ENCODE measurements at regions not wholly inside any gene's neighbourhood (a gene's known extent, or its start where the extent isn't known, plus 50 kb on each side); places are given as distances from the start of the nearest gene placed in this dataset.
"Not testable (repeated sequence)": the region's sequence is repeated elsewhere in the genome, so short reads cannot be mapped to it uniquely, and the experiment has no call there.

- Mint-ChIP-seq H3K27ac (no peak overlapping the region), H3K27me3 (ENCODE audit: low read depth, poor library complexity) (no peaks in the 10 kb centered on the region), H3K4me1 (no peaks in the 10 kb centered on the region), H3K4me3 (no peak overlapping the region), H3K36me3 (ENCODE audit: low read depth) (no peaks in the 10 kb centered on the region), H3K9me3 (no peaks in the 10 kb centered on the region)
- no peak for DNase-seq
- no peak for TF ChIP-seq CTCF (IDR thresholded peaks at IDR 0.05)
Observed at GRCh38 chrY:12483394-12483793, 217.6 kb upstream of the USP9Y start.

- no peaks in the 10 kb centered on the region for H3K27me3 Mint-ChIP-seq (ENCODE audit: low read depth, poor library complexity)
- H3K9me3 Mint-ChIP-seq = no peaks in the 10 kb centered on the region
- no peak overlapping the region for H3K27ac Mint-ChIP-seq
- no peak for DNase-seq
- H3K4me3 Mint-ChIP-seq = no peak overlapping the region
- H3K36me3 Mint-ChIP-seq (ENCODE audit: low read depth) = no peaks in the 10 kb centered on the region
- no peak for TF ChIP-seq CTCF (IDR thresholded peaks at IDR 0.05)
- H3K4me1 Mint-ChIP-seq = no peaks in the 10 kb centered on the region
Observed at GRCh38 chrY:12490558-12491209, 210.3 kb upstream of the USP9Y start.

- H3K27ac Mint-ChIP-seq = no peak overlapping the region
- H3K4me3 Mint-ChIP-seq = no peak overlapping the region
- TF ChIP-seq CTCF (IDR thresholded peaks at IDR 0.05) = no peak
- no peaks in the 10 kb centered on the region for H3K9me3 Mint-ChIP-seq
- no peaks in the 10 kb centered on the region for H3K36me3 Mint-ChIP-seq (ENCODE audit: low read depth)
- H3K27me3 Mint-ChIP-seq (ENCODE audit: low read depth, poor library complexity) = no peaks in the 10 kb centered on the region
- DNase-seq = no peak
- H3K4me1 Mint-ChIP-seq = no peaks in the 10 kb centered on the region
Observed at GRCh38 chrY:12492218-12492617, 208.8 kb upstream of the USP9Y start.

- no peak for TF ChIP-seq CTCF (IDR thresholded peaks at IDR 0.05)
- no peaks in the 10 kb centered on the region for H3K9me3 Mint-ChIP-seq
- H3K27me3 Mint-ChIP-seq (ENCODE audit: low read depth, poor library complexity) = no peaks in the 10 kb centered on the region
- no peak overlapping the region for H3K4me3 Mint-ChIP-seq
- no peak overlapping the region for H3K27ac Mint-ChIP-seq
- DNase-seq = no peak
- H3K36me3 Mint-ChIP-seq (ENCODE audit: low read depth) = no peaks in the 10 kb centered on the region
- H3K4me1 Mint-ChIP-seq = no peaks in the 10 kb centered on the region
Observed at GRCh38 chrY:12496007-12496406, 205.0 kb upstream of the USP9Y start.

- no peaks in the 10 kb centered on the region for H3K9me3 Mint-ChIP-seq
- H3K27ac Mint-ChIP-seq = no peak overlapping the region
- H3K4me1 Mint-ChIP-seq = no peaks in the 10 kb centered on the region
- no peaks in the 10 kb centered on the region for H3K36me3 Mint-ChIP-seq (ENCODE audit: low read depth)
- no peak for TF ChIP-seq CTCF (IDR thresholded peaks at IDR 0.05)
- no peak overlapping the region for H3K4me3 Mint-ChIP-seq
- H3K27me3 Mint-ChIP-seq (ENCODE audit: low read depth, poor library complexity) = no peaks in the 10 kb centered on the region
- DNase-seq = no peak
Observed at GRCh38 chrY:12500096-12500495, 200.9 kb upstream of the USP9Y start.

GRCh38 chrY:12504028-12504427, 197.0 kb upstream of the USP9Y start:
- H3K27me3 Mint-ChIP-seq (ENCODE audit: low read depth, poor library complexity); DNase-seq; H3K9me3 Mint-ChIP-seq; H3K4me3 Mint-ChIP-seq; H3K27ac Mint-ChIP-seq; H3K36me3 Mint-ChIP-seq (ENCODE audit: low read depth); H3K4me1 Mint-ChIP-seq: not testable (repeated sequence)

All from nephron progenitor cell (in vitro differentiated cells).